NCI-H226 (cell line): ENCODE measurements at regions not wholly inside any gene's neighbourhood (a gene's known extent, or its start where the extent isn't known, plus 50 kb on each side); places are given as distances from the start of the nearest gene placed in this dataset.
"Not testable (repeated sequence)": the region's sequence is repeated elsewhere in the genome, so short reads cannot be mapped to it uniquely, and the experiment has no call there.

Experiments
- DNase-seq: peaks from one replicate; pipeline ENCODE4 v3.0.0-alpha.2; 2015

- not testable (repeated sequence) for DNase-seq
Measured at GRCh38 chr1:761791-762190, 75.3 kb upstream of the OR4F16 start.

GRCh38 chr1:771449-771848 is 85.0 kb upstream of the OR4F16 start:
- not testable (repeated sequence) for DNase-seq

GRCh38 chr1:777480-778180 is 91.2 kb upstream of the OR4F16 start:
- not testable (repeated sequence) for DNase-seq

GRCh38 chr1:778451-779278 is 92.2 kb upstream of the OR4F16 start:
- peak; percentile 98 for DNase-seq

GRCh38 chr1:779621-780020 is 93.2 kb upstream of the OR4F16 start:
- not testable (repeated sequence) for DNase-seq

GRCh38 chr1:788835-789234 is 102.4 kb upstream of the OR4F16 start:
- DNase-seq, result no peak

- DNase-seq, result not testable (repeated sequence)
Measured at GRCh38 chr1:789606-790005, 103.2 kb upstream of the OR4F16 start.

- not testable (repeated sequence) for DNase-seq
Measured at GRCh38 chr1:790388-790930, 104.0 kb upstream of the OR4F16 start.

GRCh38 chr1:794310-794709 is 107.9 kb upstream of the OR4F16 start:
- not testable (repeated sequence) for DNase-seq

- DNase-seq, result not testable (repeated sequence)
Measured at GRCh38 chr1:794918-795584, 108.6 kb upstream of the OR4F16 start.

- not testable (repeated sequence) for DNase-seq
Measured at GRCh38 chr1:797649-798048, 111.2 kb upstream of the OR4F16 start.

GRCh38 chr1:800397-800796 is 113.9 kb upstream of the OR4F16 start:
- not testable (repeated sequence) for DNase-seq

GRCh38 chr1:804378-805115 is 118.1 kb upstream of the OR4F16 start:
- DNase-seq, result not testable (repeated sequence)

GRCh38 chr1:805310-805709 is 118.4 kb upstream of the SAMD11 start:
- DNase-seq, result not testable (repeated sequence)

GRCh38 chr1:807066-807465 is 116.7 kb upstream of the SAMD11 start:
- DNase-seq, result not testable (repeated sequence)

- not testable (repeated sequence) for DNase-seq
Measured at GRCh38 chr1:807699-808390, 115.9 kb upstream of the SAMD11 start.

GRCh38 chr1:810949-811348 is 112.8 kb upstream of the SAMD11 start:
- DNase-seq, result not testable (repeated sequence)

- not testable (repeated sequence) for DNase-seq
Measured at GRCh38 chr1:812535-813127, 111.1 kb upstream of the SAMD11 start.

GRCh38 chr1:814543-814942 is 109.2 kb upstream of the SAMD11 start:
- DNase-seq, result not testable (repeated sequence)

- not testable (repeated sequence) for DNase-seq
Measured at GRCh38 chr1:815147-815922, 108.4 kb upstream of the SAMD11 start.
